RWPE2 (cell line): ENCODE measurements at regions not wholly inside any gene's neighbourhood (a gene's known extent, or its start where the extent isn't known, plus 50 kb on each side); places are given as distances from the start of the nearest gene placed in this dataset.
A peak's percentile ranks its signal among the peaks of the same experiment; 100 is the strongest.

Source experiments
- ATAC-seq: fragments of 200-7000 bp; cut with Tn5 transposase; 3 replicates; pipeline ENCODE4 v1.9.1; 2021; ENCODE audit warnings: low read depth
- DNase-seq: peaks from one replicate; pipeline ENCODE4 v3.0.0-alpha.2; 2020; ENCODE audit warnings: low spot score
- H3K27ac ChIP-seq: fragments of 450-650 bp; 2 replicates; pipeline ENCODE4 v1.5.1; 2017; ENCODE audit warnings: mild to moderate bottlenecking; ENCODE audit not compliant: poor library complexity, severe bottlenecking
- H3K27me3 ChIP-seq: fragments of 250-450 bp; sonication (Bioruptor Pico); 2 replicates; pipeline ENCODE4 v1.5.1; 2021; ENCODE audit warnings: mild to moderate bottlenecking, moderate library complexity; ENCODE audit not compliant: insufficient read depth, poor library complexity, severe bottlenecking
- H3K36me3 ChIP-seq: fragments of 250-450 bp; sonication (Bioruptor Pico); 2 replicates; pipeline ENCODE4 v1.5.1; 2020; ENCODE audit warnings: low read depth, mild to moderate bottlenecking, moderate library complexity
- H3K4me1 ChIP-seq: fragments of 250-450 bp; sonication (Bioruptor Pico); 2 replicates; pipeline ENCODE4 v1.5.1; 2021; ENCODE audit warnings: mild to moderate bottlenecking, moderate library complexity; ENCODE audit not compliant: insufficient read depth, poor library complexity, severe bottlenecking
- H3K4me3 ChIP-seq: fragments of 250-450 bp; sonication (Bioruptor Pico); 2 replicates; pipeline ENCODE4 v1.5.1; 2021; ENCODE audit warnings: mild to moderate bottlenecking, moderate library complexity; ENCODE audit not compliant: severe bottlenecking
- H3K9me3 ChIP-seq: fragments of 250-450 bp; sonication (Bioruptor Pico); 2 replicates; pipeline ENCODE4 v1.5.1; 2021; ENCODE audit warnings: mild to moderate bottlenecking, moderate library complexity; ENCODE audit not compliant: severe bottlenecking
- TF ChIP-seq, protein P1 (sequence below): fragments of 450-650 bp; IDR thresholded peaks from one replicate; pipeline ENCODE4 v1.5.1; 2017; ENCODE audit warnings: mild to moderate bottlenecking, moderate library complexity; ENCODE audit not compliant: poor library complexity, severe bottlenecking

DNA sequence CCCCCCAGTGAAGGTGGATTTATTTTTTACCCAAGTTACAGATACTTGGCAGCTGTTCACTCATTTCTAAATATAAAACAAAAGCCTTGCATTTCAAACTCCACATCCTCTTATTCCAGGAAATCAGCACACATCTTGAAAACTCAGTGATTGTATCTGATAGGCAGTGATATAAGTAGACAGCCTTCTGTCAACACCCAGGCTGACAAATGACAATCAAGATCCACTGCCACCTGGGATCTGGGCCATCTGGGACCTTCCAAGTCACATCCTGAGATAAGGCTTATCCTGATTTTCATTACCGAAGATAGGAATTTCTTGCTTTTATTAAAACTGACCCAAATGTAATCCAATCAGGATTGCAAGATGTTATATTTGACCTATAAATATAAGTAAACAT lies 201.3 kb upstream of the PUM3 start:
- TF ChIP-seq, protein P1, sequence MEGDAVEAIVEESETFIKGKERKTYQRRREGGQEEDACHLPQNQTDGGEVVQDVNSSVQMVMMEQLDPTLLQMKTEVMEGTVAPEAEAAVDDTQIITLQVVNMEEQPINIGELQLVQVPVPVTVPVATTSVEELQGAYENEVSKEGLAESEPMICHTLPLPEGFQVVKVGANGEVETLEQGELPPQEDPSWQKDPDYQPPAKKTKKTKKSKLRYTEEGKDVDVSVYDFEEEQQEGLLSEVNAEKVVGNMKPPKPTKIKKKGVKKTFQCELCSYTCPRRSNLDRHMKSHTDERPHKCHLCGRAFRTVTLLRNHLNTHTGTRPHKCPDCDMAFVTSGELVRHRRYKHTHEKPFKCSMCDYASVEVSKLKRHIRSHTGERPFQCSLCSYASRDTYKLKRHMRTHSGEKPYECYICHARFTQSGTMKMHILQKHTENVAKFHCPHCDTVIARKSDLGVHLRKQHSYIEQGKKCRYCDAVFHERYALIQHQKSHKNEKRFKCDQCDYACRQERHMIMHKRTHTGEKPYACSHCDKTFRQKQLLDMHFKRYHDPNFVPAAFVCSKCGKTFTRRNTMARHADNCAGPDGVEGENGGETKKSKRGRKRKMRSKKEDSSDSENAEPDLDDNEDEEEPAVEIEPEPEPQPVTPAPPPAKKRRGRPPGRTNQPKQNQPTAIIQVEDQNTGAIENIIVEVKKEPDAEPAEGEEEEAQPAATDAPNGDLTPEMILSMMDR, result no peak
- H3K27me3 ChIP-seq, result no peaks in the 10 kb centered on the region
- H3K9me3 ChIP-seq, result no peaks in the 10 kb centered on the region
- H3K4me1 ChIP-seq, result peaks cover 5% of the 10 kb centered on the region
- no peak overlapping the region for H3K27ac ChIP-seq
- no peaks in the 10 kb centered on the region for H3K36me3 ChIP-seq
- no peak for ATAC-seq
- no peak for DNase-seq
- no peak overlapping the region for H3K4me3 ChIP-seq

DNA sequence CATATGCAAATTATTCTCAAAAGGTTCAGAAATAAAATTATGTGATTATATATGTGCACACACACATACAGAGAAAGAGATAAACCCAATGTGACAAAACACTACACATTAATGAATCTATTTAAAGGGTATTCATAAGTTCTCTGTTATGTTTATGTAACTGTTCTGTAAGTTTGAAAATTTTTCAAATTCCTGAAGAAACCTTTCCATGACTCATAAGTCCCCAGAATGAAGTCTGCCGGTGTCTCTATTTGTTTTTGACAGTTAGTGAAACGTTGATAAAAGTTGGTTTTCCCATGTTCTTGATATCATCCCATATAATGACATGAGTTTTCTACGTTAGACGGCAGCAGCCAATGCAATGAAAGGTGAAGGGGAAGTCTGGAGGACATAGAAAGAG lies 199.5 kb upstream of the PUM3 start:
- H3K4me3 ChIP-seq, result no peak overlapping the region
- H3K4me1 ChIP-seq, result peaks cover 5% of the 10 kb centered on the region
- no peaks in the 10 kb centered on the region for H3K9me3 ChIP-seq
- H3K36me3 ChIP-seq, result no peaks in the 10 kb centered on the region
- H3K27me3 ChIP-seq, result no peaks in the 10 kb centered on the region
- H3K27ac ChIP-seq, result no peak overlapping the region
- TF ChIP-seq, protein P1, result no peak
- ATAC-seq (peak; percentile 38), DNase-seq (no peak)

DNA sequence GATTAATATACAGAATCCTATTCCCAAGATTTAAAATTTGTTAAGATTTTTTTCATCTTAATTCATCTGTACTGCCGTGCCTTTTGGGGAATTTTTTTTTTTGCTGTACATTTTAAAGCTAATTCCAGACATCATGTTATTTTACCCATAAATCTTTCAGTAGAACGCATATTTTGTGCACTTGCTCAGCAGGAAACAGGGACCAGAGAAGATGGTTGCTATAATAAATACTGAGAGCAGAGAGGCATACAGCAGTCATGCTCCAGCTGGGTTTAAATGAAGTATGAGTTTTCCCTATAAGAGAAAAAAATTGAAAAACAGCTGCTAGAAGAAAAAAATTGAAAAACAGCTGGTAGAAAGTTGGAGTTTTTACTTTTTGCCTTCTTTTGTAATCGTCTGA lies 196.9 kb upstream of the PUM3 start:
- no peak for ATAC-seq
- peaks cover 5% of the 10 kb centered on the region for H3K4me1 ChIP-seq

DNA sequence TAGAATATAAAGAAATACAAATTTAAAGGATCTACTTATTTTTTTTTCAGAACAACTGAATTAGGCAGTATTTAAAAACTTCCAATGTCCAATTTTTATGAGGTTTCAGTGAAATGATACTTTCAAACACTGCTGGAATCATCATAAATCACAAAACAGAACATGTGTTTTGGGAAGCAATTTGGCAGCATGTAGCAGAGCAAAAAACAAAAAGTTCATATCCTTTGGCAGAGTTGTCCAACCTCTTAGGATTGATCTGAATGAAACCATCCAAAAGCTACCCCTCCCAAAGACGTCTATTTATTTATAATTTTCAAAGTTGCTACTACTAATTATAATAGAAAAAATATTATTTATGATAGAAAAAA lies 192.4 kb upstream of the PUM3 start:
- ATAC-seq (no peak), DNase-seq (no peak)
- no peaks in the 10 kb centered on the region for H3K9me3 ChIP-seq
- no peak overlapping the region for H3K27ac ChIP-seq
- no peak overlapping the region for H3K4me3 ChIP-seq
- H3K36me3 ChIP-seq, result no peaks in the 10 kb centered on the region
- TF ChIP-seq, protein P1, result no peak
- H3K27me3 ChIP-seq, result no peaks in the 10 kb centered on the region
- H3K4me1 ChIP-seq, result no peaks in the 10 kb centered on the region

More for the DNA sequence above, 196.9 kb upstream of the PUM3 start:
- H3K27me3 ChIP-seq, result no peaks in the 10 kb centered on the region
- no peaks in the 10 kb centered on the region for H3K36me3 ChIP-seq
- no peaks in the 10 kb centered on the region for H3K9me3 ChIP-seq
- no peak for DNase-seq
- no peak overlapping the region for H3K4me3 ChIP-seq
- TF ChIP-seq, protein P1, result no peak
- no peak overlapping the region for H3K27ac ChIP-seq

DNA sequence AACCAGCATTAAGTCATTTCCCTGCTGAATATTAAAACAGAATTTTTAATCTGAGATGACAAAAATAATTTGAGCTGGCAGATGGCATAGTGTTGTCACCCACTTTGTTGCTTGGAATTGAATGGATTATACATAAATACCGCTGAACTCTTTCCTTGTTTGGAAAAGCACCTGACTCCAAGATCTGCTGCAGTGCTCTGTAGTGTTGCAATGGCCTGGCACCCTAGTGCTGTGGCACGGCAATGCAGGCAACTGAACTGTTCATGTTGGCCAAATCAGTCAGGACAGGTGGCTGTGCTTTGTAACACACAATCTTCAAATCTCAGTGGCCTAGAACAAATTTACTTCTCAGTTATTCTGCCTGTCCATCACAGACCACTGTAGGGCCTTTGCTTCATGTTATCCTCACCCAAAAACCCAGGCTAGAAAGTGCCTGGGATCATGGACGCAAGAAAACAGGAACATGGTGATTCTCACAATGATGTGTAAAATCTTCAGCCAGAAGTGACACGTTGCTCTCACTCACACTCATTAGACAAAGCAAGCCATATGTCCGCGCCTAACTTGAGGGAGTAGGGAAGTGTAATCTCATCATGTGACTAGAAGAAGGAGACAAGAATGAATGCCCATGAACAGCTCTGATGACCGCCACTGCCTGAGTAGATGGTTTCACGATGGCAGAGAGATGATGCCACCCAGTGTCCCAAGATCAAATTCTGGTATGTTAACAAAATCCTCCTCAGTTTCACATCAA lies 191.9 kb upstream of the PUM3 start:
- ATAC-seq (no peak), DNase-seq (no peak)
- H3K4me3 ChIP-seq, result no peak overlapping the region
- TF ChIP-seq, protein P1, result no peak
- no peaks in the 10 kb centered on the region for H3K27me3 ChIP-seq
- no peaks in the 10 kb centered on the region for H3K36me3 ChIP-seq
- H3K9me3 ChIP-seq, result no peaks in the 10 kb centered on the region
- H3K27ac ChIP-seq, result no peak overlapping the region
- no peaks in the 10 kb centered on the region for H3K4me1 ChIP-seq
